ENCODE measurements at regions not wholly inside any gene's neighbourhood (a gene's known extent, or its start where the extent isn't known, plus 50 kb on each side); places are given as distances from the start of the nearest gene placed in this dataset.
"Not testable (repeated sequence)": the region's sequence is repeated elsewhere in the genome, so short reads cannot be mapped to it uniquely, and the experiment has no call there.

DNA sequence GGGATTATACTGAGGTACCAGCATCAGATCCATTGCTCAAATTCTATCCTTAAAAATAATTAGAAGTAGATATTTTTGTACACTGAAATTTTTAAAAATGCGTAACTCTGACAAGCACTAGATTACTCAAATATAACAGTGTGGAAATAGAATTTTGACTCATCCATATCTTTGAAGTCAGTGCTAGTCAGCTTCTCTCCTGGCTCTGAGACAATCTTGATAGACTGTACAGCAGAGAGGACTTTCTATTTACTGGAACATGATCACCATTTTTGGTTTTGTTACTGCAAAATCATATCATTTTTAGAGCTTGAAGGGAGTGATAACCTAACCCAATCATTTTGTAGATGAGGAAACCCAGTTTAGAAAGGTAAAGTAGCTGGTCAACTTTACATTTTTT is 195.0 kb downstream of the MTERF1 start:
- no peak for DNase-seq (ENCODE audit: low read depth)

DNA sequence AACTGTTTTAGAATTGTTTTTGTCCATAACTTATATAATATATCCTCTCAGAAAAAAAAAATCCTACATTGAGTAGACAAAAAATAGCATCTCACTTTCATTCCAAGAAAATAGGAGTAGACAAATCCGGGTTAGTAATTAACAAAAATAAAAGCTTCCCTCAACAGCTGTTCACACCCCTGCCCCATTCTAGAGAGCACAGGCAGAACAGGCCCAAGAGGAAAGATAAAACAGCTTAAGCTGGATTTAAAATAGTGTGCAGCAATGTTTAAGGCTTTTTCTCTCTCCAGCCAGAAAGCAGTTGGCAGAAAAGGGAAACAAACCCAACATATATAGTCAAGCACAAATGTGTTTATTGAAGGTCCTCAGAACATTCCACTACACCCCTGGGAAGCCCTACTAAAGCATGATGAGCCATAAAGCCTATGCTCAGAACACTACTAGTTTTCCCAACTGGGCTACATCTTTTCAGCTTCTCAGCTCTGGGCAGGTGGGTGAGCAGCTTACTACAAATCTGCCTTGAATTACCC is 189.9 kb downstream of the MTERF1 start:
- DNase-seq (ENCODE audit: low read depth) = no peak

DNA sequence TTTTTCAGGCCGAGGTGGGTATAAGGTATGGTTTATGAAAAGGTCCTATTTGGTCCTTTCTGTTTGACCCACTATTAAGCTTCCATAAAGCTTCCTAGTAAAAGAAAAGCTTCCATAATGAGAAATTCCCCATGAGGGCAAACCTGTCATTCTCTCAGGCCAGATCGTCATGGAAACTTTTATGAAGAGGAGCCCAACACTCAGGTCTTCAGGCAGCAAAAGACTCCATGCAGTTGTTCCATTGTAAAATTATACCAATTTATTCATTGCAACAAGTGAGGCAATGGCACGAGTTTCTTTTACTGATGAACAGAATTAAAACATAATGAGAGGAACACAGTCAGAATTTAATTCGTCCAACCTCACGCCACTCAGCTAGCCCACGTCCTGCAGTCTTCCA is 188.6 kb downstream of the MTERF1 start:
- DNase-seq (ENCODE audit: low read depth) = no peak

DNA sequence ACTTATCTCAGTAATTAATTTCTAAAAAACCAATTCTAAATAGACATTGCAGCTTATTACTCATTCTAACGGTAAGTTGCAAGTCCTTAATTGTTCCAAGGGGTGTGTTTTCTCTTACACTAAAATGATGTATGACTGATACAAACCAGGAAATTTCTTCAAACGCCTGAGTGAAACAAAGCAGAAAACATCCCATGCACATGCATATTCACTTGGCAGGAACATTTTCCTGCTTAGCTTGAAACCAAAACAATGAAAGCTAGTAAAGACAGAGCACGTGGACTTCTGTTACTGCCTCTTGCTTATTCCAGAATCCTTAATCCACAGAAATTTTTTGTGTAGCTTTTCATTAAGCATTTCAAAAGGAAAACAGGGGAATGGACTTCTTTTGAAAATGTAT is 187.7 kb downstream of the MTERF1 start:
- DNase-seq (ENCODE audit: low read depth) = no peak

DNA sequence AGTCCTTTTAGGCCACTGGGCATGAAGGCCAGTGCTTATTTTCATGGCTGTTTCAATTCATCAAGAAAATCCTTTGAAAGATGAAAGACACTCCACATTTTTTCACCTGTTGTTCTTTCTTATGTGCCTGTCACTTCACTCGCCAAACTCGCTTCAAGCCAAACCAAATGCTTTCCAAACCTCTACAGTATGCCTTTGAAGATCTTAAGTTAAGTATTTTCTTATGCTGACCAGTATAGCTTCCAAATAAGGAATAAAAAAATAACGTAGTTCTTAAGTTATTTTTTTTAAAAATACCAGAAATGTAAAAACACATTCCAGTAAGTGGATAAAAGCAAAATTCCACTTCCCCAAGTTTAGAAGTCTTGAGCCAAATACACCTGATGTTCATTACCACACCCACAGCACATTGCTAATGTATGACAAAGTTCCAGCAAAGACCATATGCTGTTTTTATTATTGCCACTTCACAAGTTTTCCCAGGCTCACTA is 186.1 kb downstream of the MTERF1 start:
- no peak for DNase-seq (ENCODE audit: low read depth)

DNA sequence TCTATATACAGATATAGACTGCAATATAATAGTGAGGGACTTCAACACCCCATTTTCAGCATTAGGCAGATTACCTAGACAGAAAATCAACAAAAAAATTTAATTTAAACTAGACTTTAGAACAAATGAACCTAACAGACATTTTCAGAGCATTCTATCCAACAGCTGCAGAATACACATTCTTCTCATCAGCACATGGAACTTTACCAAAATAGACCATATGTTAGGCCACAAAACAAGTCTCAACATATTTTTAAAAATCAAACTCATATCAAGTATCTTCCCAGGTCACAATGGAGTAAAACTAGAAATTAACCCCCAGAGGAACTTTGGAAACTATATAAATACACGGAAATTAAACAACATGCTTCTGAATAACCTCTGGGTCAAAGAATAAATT is 169.6 kb downstream of the MTERF1 start:
- DNase-seq (ENCODE audit: low read depth) = no peak

DNA sequence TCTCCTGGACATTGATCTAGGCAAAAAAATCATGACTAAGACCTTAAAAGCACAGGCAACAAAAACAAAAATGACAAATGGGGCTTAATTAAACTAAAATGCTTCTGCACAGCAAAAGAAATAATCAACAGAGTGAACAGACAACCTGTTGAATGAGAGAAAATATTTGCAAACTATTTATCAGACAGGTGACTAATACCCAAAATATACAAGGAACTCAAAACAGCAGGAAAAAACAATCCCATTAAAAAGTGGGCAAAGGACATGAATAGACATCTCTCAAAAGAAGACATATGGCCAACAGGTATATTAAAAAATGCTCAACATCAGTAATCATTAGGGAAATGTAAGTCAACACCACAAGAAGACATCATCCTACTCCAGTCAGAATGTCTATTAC is 166.8 kb downstream of the MTERF1 start:
- DNase-seq (ENCODE audit: low read depth) = no peak

DNA sequence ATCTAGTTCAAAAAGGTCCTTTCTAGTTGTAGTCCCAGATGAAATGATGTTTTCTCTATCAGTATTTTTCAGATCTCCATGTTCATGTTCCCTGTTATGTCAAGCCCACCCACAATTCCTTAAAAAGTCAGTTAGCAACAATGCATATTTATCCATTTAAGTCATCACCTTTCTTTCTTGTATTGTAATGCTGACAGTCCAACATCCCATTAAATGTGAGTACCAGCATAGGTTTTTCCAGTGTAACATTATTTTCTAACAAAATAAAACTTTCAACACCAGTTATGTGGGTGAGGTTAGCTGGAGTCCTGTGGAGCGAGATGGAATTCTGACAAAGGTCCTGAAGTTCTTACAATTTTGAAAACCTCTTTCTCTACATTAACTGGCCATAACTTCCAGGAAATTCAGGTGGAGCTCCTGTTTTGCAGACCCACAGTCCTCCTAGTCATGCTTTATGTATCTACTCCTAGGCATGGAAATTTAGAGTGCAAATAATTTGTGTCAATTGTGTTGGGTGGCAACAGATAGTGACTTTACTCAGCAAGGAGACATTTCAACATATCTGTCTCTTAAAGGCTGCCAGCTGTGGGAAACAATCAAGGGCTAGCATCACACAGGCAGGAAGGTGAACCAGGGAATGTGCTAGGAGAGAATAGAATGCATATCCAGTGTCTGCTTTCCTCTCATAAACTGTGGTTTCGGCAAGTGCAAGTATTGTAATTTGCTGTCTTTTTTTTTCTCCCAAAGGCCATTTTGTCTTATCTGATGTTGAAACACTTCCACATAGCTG is 162.6 kb downstream of the MTERF1 start:
- DNase-seq (ENCODE audit: low read depth) = no peak

DNA sequence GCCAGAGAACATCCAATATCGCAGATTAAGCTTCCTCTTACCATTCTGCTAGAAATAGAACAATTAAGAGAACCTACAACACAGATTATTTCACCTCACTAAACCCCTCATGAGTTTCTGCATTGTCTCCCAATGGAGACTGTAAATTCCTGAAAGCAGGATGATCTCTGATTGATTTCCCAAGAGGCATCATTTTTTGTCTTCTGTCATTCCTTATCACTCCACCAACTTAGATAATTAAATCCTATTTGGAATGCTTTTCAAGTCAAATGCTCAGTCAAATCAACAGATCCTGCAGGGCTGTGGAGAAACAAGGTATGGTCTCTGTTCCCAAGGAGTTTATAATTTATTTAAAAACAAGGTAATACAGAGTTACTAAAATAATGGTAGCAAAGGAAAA is 161.5 kb downstream of the MTERF1 start:
- no peak for DNase-seq (ENCODE audit: low read depth)

DNA sequence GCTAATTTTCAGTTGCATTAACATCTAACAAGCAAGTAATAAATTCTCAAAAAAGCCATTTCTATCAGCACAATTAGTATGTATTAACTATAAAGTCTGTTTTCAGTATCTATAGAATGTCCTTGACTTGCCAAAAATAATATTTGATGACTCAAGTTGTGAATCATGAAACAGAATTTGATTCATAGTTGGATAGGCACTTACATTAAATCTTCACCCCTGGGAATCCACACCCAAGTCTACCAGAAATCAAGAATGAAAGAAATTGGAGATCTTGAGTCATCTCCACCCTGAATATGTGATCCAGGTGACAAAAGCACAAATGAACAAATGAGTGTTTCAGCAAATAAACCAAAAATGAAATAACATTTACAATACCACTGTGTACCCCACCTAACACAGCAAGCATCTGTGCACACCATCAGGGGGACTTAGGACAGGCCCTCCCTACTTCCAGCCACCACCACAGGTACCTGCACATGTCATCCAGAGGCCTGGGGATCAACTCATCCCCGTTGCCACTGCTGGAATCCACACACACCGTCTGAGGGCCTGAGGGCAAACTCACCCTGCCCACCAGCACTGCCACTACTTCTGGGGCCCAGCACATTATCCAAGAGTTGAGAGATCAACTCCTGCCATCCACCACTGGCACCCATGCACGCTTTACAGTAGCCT is 160.1 kb downstream of the MTERF1 start:
- no peak for DNase-seq (ENCODE audit: low read depth)

DNA sequence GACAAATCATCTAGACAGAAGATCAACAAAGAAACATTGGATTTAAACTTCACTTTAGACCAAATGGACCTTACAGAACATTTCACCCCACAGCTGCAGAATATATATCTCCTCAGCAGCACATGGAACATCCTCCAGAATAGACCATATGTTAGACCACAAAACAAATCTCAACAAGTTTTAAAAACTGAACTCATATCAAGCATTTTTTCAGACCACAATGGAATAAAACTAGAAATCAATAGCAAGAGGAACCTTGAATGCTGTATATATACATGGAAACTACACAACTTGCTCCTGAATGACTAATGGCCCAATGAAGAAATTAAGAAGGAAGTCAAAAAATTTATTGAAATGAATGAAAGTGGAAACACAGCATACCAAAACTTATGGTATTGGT is 157.7 kb downstream of the MTERF1 start:
- no peak for DNase-seq (ENCODE audit: low read depth)

DNA sequence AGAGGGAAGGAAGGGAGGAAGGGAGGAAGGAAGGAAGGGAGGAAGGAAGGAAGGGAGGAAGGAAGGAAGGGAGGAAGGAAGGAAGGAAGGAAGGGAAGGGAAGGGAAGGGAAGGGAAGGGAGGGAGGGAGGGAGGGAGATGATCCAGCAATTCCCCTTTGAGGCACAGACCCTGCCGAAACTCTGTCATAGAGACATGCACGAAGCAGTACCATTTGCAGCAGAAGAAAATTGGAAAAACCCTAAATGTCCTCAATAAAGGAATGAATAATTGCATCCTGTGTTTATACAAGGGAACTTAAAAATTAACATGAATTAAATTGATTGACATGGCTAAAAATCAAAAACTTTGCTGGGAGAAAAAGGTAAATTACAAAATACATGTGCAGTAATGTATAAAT is 151.5 kb downstream of the MTERF1 start:
- not testable (repeated sequence) for DNase-seq (ENCODE audit: low read depth)

DNA sequence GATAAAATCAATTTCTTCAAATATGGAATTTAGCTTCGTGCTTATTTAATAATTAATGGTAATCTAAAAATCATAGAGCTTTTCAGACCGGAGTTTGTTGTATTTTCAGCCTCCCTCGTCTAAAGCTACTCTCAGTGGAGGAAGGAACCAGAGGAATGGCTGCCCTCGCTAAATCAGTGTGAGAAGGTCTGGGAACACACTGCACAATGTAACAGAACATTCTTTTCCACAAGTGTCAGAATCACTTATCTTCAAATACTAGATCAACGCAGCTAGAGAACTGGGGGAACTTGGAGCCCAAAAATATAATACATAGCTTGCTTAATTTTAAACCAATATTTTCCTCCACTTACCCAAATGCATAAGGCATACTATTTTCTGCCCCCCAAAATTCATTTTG is 148.5 kb downstream of the MTERF1 start:
- DNase-seq (ENCODE audit: low read depth) = no peak

DNA sequence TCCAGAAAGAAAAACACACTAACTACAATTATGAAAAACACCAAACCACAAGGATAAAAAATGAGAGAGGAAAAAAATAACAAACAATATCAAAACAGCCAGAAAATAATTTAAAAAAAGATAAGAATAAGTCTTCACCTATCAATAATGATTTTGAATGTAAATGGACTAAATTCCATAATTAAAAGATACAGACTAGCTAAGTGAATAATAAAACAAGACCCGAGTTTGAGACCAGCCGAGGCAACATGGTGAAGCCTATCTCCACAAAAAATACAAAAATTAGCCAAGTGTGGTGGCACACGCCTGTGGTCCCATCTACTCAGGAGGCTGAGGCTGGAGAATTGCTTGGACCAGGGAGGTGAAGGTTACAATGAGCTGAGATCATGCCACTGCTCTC is 131.1 kb downstream of the MTERF1 start:
- no peak for DNase-seq (ENCODE audit: low read depth)

DNA sequence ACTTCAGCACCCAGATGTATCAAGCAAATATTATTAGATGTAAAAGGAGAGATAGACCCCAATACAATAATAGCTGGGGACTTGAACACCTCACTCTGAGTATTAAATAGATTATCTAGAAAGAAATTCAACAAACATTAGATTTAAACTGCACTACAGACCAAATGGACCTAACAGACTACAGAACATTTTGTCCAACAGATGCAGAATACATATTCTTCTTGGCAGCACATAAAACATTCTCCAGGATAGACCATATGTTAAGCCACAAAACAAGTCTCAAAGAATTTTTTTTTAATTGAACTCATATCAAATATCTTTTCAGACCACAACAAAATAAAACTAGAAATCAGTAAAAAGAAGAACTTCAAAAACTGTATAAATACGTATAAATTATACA is 130.4 kb downstream of the MTERF1 start:
- DNase-seq (ENCODE audit: low read depth) = no peak

DNA sequence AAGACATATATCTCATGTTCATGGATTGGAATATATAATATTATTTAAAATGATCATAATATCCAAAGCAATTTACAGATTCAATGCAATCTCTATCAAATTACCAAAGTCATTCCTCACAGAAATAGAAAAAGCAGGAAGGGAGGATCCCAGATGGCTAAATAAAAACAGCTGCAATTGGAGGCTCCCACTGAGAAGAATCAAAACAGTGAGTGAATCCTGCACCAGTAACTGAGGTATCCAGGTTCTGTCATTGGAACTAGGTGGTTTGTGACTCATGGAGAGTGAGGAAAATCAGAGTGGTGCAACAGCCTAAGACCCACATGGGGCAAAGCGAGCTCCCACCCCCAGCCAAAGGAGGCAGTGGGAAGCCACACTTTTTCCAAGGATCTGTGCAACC is 128.4 kb downstream of the MTERF1 start:
- no peak for DNase-seq (ENCODE audit: low read depth)

DNA sequence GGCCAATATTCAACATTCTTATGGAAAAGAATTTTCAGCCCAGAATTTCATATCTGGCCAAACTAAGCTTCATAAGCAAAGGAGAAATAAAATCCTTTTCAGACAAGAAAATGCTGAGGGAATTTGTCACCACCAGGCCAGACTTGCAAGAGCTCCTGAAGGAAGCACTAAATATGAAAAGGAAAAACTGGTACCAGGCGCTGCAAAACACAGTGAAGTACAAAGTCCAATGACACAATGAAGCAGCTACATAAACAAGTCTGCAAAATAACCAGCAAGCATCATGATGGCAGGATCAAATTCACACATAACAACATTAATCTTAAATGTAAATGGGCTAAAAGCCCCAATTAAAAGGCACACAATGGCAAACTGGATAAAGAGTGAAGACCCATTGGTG is 126.2 kb downstream of the MTERF1 start:
- not testable (repeated sequence) for DNase-seq (ENCODE audit: low read depth)

DNA sequence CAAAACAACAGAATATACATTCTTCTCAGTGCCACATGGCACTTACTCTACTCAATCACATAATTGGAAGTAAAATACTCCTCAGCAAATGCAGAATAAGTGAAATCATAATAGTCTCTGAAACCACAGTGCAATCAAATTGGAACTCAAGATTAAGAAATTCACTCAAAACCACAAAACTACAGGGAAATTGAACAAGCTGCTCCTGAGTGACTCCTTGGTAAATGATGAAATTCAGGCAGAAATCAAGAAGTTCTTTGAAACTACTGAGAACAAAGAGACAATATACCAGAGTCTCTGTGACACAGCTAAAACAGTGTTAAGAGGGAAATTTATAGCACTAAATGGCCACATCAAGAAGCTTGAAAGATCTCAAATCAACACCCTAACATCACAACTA is 125.4 kb downstream of the MTERF1 start:
- not testable (repeated sequence) for DNase-seq (ENCODE audit: low read depth)

DNA sequence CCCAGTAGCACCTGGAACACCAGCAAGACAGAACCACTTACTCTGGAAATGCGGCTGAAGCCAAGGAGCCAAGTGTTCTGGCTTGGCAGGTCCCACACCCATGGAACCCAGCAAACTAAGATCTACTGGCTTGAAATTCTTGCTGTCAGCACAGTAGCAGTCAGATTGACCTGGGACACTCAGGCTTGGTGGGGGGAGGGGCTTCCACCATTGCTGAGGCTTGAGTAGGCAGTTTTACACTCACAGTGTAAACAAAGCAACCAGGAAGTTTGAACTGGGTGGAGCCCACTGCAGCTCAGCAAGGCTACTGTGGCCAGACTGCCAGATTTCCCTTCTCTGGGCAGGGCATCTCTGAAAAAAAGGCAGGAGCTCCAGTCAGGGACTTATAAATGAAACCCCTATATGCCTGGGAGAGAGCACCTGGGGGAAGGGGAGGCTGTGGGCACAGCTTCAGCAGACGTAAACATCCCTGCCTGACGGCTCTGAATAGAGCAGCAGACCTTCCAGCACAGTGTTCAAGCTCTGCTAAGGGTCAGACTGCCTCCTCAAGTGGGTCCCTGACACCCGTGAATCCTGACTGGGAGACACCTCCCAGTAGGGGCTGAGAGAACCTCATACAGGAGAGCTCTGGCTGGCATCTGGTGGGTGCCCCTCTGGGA is 121.2 kb downstream of the MTERF1 start:
- DNase-seq (ENCODE audit: low read depth) = peak; percentile 20

DNA sequence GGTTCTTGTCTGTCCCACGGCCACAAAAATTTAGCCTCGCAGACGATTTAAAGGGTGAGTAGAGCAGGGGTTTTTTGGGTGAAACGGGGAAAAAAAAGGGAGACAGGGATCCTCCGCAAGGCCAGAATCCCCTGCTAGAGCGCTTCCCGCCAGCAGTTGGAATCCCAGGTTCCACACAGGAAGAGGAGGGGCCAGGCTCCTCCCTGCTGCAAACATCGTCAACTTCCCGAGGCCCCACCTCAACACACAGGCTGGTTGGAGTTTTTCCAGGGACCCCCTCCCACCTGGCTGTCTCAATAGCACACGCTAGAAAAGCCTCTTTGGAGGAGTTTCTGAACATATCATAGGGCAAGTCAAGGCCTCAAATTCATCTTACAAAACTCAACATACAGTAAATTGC is 112.7 kb downstream of the MTERF1 start:
- DNase-seq (ENCODE audit: low read depth) = no peak

DNA sequence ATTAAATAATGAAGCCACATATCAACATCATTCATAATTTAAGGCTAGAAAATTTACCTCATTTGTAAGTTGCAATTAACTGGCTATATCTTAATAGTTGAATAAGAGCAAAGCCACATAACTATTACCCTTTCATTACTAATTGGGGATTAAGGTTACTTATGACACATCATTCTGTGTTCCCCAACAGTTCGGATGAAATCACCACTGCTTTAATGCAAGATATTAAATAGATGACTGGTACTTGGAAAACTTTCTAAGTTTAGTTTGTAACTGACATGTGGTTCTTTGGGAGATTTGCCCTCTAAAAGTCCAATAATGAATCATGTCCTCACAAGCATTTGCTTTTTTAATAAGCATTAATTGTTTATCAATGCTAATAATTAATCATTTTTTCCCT is 109.1 kb downstream of the MTERF1 start:
- no peak for DNase-seq (ENCODE audit: low read depth)

DNA sequence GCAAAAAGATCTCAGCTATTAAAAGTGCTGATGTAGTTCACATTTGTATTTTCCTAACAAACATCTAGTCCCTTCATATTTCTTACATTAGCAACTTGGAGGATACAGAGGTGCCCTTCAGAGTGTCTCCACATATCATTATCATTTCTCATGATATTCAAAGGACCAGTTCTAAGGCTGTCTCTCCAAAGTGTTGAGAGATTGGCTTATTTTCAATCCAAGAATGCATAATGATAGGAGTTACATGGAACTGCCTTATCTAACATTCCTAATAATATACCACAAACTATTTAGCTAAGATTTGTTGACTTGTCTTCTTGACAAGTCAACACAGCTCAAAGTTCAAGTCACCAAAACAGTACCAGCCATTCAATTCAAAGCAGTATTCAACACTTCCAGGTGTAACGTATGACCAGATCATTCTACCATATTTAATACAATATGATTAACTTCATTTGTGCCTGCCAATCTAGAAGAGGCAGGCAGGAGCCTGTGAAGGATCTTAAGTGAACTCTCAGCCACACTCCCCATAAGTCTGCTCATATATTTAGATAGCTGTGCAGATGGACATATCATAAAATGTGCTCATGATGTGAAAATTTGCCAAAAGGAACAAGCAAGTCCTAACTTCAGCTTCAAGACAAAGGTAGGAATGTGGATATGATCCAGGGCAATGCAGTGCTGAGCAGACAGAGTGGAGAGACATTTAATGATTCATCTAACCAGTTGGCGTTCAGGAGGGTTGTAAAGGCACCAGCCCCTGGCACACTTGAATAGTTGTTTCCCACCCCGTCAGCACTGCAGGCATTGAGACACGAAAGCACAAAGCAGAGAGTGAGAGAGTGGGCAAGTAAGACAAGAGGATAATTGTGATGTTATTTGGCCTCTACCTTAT is 108.3 kb downstream of the MTERF1 start:
- no peak for DNase-seq (ENCODE audit: low read depth)
